HG03565 (cell line): ENCODE measurements at regions not wholly inside any gene's neighbourhood (a gene's known extent, or its start where the extent isn't known, plus 50 kb on each side); places are given as distances from the start of the nearest gene placed in this dataset.
"Not testable (repeated sequence)": the region's sequence is repeated elsewhere in the genome, so short reads cannot be mapped to it uniquely, and the experiment has no call there.

ENCODE experiments used
- ATAC-seq: cut with Tn5 transposase; IDR thresholded peaks from one replicate; pipeline ENCODE4 v1.9.1; 2021; ENCODE audit warnings: mild to moderate bottlenecking, moderate library complexity; ENCODE audit not compliant: unreplicated experiment

DNA sequence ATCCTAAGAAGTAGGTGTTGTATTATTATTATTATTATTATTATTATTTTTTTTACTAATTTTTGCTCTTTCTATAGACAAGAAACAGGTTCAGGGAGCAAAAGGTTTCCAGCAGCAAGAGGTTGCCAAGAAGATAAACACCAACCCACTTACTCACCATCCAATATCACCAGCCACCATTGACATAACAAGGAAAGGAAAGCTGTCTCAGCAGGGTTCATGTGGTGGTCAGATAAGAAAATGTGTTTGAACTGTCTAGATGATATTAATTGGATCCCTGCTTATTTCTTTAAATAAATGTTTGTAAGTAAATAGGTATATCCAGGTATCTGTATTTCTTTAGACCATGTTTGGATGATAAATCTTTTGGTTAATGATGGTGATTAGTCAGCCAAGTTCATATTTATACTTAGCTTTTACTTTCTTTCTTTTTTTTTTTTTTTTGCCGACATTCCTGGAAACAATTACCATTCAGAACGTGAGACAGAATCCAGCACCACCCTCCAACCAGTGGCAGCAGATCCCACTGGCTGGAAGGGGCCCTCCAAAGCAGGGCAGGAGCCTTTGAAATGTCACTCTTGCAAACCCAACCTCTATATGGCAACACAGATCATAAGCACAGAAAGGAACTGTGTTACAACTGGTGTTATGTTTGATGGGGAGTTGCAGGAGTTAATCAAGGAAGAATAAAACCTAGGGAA is 139.2 kb upstream of the ECI2 start:
- no peak for ATAC-seq

DNA sequence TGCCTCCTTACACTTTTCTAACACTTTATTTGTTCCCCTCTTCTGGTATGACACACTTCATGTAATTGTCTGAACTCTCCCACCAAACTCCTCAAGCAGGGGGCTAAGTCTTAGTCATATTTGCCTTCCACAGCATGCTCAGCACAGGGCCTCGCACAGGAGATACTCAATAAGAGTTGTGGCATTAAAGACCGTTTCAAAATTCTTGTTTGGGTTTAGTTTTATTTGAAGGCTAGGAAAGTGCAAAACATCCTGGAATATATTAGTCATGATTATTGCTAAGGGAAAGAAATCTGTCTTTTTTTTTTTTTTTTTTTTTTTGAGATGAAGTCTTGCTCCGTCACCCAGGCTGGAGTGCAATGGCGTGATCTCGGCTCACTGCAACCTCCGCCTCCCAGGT is 137.6 kb upstream of the ECI2 start:
- ATAC-seq: no peak

DNA sequence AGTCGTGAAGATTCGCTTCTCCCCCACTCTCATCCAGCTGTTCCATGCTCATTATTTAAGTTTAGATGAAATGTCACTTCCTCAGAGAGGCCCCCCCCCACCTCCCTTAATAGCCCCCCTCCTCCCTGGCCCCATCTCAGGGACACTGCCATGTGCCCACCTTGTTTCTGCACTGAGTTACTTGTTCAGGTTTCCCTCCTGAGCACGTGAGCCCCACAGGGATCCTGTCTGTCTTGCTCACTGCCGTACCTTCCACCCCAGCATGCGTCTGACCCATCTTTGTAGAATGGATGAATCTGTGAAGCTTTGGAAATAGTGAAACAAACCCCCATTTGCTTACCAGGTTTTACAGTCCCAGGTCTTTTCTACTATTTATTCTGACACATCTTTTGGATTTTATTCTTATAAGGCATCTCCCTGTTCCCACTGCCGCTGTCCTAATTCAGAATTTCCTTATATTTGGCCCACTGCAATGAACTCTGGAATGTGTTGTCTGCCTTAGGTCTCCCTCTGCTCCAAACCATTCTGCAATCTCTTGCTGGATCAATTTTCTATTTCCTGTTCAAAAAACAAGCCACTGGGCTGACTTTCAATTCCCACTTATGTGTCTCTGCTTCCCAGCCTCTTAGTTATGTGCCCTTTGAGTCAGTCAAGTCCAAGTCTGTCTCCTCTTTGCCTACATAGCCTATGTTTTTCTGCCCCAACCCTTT is 136.5 kb upstream of the ECI2 start:
- no peak for ATAC-seq

DNA sequence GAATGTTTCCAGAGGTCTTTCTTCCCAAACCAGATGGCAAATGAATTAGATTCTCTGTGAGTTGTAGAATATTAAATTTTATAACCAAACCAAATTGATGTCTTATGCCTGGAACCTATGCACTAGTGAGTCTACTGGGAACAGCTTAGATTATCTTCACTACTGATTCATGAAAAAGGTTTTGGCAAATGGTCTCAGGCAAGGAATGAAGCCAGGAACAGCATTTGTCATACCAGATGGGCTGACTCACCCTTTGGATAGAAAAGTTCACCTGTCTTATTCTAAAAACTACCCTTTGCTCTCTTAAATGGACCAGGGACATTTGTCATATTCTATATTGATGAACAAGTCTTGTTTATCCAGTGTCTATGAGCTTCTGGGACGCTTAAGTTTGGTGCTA is 135.4 kb upstream of the ECI2 start:
- ATAC-seq: no peak

DNA sequence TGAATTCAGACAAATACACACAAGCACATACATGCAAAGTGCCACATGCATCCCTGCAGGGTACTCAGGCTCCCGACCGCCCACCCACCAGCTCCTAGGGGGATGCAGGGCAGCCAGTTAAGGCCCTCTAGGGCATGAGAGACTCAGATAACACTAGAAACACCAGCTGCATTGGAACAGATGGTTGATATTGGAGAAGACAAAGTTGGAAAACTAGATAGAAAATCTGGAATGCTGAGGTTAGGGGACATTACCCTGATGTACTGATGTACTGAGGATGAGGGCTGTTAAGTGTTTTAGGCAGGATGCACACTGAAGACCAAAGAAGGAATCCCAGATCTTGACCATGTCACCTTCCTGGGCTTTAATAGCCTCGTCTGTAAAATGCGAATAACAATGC is 134.6 kb upstream of the ECI2 start:
- no peak for ATAC-seq

DNA sequence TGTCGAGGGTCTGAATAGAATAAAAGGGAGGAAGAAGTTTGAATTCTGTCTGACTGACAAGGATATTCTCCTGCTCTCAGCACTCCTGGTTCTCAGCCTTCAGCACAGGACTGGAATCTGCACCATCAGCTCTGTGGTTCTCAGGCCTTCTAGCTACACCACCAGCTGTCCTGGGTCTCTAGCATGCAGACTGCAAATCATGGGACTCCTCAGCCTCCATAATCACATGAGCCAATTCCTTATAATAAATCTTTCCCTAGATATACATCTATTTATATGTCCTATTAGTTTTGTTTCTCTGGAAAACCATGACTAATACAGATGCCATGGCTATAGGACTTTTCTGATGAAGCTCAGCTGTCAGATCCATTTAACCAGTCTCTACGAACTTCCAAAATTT is 132.8 kb upstream of the ECI2 start:
- no peak for ATAC-seq

DNA sequence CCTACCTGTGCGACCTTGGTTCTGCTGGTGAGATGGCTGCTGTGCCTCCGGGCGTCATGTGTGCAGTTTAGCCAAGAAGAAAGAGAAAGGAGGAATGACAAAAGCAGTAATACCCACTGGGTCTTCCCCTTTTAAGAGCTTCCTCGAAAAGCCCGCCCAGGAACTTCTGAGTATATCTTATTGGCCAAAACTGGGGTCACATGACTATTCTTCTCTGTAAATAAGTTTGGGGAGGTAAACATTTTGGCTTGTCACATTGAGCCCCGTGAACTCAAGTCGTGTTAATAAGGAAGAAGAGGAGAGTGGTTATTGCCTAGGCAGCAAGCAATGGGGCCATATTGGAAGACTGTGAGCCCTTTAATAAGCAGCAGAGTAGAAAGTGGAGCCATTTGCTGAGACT is 130.4 kb upstream of the ECI2 start:
- no peak for ATAC-seq

DNA sequence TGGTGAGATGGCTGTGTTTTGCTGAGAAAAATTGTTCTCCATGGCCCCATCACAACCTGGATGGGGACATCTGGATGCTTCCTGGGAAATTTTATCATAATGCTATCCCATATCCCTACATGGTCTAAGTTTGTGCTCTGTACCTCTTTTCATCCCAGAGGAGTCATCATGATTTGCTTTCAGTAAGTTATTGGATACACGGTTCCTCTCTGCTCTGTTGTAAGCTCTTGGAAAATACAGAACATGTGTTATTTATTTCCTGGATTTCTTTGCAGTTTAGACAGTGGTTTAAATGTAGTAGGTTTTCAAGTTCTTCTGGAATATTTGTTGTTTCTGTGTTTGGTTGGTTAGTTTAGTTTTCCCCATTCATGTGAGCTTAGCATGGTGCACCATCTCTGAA is 129.2 kb upstream of the ECI2 start:
- ATAC-seq: no peak

DNA sequence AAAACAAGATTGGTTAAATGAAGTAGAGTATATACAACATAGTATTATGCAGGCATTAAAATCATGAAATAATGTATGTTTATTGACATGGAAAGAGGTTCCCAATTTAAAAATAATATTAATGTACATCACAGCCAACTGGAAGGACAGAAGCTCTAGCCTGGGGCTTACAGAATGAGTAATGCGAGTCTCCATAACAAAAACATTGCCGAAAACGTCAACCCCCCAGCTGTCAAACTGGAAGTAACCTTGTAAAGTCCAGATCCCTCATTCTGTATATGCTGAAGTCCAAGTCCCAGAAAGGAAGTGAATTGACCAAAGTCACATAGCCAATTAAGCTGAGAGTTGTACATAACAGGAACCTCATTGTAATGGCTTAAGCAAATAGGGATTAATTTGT is 128.7 kb upstream of the ECI2 start:
- no peak for ATAC-seq

DNA sequence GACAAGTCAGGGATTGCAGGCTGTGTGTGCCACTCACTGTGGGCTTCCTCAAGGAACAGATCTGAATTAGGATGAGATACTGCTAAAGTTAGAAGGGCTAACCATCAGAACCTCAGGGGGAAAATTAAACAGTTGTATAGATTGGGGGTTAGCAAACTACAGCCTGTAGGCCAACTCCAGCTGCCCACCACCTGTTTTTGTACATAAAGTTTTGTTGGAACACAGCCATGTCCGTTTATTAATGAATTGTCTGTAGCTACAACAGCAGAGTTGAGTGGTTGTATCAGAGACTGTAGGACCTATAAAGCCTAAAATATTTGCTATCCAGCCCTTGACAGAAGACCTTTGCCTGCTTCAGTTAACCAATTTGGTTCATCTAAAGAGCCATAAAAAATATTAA is 127.2 kb upstream of the ECI2 start:
- ATAC-seq: no peak

DNA sequence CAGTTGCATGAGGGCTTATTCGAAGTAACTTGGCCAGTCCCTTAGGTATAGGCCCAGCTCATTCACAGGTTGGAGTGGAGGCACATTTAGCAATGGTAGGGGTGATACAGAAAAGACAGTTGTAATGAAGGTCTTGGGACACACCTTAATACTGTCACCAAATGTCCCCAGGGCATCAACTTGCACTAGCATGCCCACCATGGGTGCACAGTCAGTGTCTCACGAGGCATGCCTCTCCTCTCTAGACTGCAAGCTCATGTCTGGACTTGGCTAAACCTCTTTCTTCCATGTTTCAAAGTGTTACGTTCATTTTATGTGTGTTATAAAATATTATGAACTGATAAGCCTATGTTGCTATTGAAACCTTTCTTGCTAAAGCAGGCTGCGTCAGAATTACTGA is 124.0 kb upstream of the ECI2 start:
- ATAC-seq: no peak

DNA sequence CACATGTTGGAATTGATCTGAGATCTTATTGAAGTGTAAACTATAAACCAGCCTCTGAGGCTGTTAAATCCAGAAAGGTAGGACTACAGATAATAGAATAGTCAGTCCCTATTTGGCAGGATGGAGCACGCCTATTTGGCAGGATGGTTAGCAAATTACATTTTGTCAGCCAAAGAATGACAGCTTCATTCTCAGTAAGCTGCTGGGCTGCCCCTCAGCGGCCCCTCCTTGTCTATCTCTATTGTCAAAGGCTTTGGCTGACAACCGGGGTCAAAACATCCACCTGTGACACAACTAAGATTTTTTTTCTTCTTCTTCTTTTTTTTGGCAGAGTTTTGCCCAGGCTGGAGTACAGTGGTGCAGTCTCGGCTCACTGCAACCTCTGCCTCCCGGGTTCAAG is 123.4 kb upstream of the ECI2 start:
- no peak for ATAC-seq

DNA sequence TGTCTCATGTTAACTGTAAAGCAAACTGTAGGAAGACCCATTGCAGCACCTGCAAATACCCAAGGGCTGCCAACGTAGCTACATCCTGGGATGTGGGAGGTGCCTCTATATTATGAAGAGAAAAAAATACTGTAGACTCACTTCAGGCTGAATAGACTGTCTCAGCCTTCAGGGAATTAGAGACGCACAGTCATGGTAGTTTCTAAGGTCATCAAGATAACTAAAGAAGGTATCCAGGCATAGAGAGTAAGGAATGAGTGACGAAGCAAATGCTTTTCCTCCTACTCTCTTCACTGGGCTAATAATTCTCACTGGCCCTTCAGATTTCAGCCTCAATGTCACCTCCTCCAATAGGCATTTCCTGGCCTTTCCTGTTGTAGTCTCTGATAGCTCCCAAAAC is 121.6 kb upstream of the ECI2 start:
- no peak for ATAC-seq

DNA sequence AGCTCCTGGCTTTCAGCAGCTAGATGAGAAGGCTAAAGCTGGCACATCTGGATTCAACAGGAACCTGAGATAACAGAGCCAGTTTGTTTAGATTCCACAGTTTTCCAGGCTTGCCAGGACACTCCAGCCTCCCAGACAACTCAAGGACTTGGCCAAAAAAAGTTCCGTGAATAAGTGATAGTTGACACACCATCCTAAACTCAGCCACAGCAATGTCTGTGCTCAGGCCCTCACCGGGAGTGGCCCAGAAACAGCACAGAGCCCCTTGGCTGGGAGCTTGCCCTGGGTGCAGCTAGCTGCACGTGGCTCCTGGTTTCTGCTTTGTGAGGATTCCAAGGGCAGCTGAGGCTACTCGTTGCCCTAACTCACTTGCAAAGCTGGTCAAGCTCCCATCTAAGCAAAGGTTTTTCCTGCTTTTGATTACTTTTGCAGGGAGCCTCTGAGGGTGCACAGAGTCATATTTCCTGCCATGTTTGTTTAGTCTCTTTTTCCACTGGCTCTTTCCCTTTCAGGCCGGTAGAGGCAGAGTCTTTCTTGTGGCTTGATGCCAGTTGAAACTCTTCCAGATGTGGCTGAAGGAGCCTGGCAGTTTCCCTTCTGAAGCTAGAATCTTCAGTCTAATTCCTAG is 118.3 kb upstream of the ECI2 start:
- ATAC-seq: no peak

DNA sequence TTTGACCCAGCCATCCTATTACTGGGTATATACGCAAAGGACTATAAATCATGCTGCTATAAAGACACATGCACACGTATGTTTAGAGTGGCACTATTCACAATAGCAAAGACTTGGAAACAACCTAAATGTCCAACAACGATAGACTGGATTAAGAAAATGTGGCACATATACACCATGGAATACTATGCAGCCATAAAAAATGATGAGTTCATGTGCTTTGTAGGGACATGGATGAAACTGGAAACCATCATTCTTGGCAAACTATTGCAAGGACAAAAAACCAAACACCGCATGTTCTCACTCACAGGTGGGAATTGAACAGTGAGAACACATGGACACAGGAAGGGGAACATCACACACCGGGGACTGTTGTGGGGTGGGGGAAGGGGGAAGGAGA is 117.1 kb upstream of the ECI2 start:
- not testable (repeated sequence) for ATAC-seq

DNA sequence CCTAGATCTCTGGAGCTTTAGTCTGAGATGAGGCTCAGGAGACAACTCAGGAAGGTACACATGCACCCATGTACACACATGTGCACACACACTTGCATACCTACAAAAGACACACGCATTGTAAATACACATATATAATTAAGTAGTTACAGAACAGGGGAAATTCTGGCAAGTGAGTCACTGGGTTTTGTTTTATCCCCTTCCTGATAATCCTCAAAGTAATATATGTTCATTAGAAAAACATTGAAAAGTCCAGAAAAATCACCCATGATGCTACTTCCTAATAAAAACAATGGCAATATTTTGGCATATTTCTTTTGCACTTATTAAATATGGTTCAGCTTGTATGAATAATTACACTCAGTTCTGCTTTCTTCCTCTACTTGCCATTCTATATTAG is 115.3 kb upstream of the ECI2 start:
- ATAC-seq: no peak

DNA sequence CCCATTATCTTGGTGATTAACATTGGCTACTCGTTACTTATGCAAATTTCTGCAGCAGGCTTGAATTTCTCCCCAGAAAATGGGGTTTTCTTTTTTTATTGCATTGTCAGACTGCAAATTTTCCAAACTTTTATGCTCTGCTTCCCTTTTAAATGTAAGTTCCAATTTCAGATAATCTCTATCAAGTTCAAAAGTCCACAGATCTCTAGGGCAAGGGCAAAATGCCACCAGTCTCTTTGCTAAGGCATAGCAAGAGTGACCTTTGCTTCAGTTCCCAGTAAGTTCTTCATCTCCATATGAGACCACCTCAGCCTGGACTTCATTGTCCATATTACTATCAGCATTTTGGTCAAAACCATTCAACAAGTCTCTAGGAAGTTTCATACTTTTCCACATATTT is 108.5 kb upstream of the ECI2 start:
- not testable (repeated sequence) for ATAC-seq

DNA sequence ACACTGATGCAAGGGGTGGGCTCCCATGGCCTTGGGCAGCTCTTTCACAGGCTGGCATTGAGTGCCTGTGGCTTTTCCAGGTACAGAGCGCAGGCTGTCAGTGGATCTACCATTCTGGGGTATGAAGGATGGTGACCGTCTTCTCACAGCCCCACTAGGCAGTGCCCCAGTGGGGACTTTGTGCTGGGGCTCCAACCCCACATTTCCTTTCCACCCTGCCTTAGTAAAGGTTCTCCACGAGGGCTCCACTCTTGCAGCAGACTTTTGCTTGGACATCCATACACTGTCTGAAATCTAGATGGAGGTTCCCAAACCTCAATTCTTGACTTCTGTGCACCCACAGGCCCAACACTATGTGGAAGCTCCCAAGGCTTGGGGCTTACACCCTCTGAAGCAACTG is 107.9 kb upstream of the ECI2 start:
- no peak for ATAC-seq

DNA sequence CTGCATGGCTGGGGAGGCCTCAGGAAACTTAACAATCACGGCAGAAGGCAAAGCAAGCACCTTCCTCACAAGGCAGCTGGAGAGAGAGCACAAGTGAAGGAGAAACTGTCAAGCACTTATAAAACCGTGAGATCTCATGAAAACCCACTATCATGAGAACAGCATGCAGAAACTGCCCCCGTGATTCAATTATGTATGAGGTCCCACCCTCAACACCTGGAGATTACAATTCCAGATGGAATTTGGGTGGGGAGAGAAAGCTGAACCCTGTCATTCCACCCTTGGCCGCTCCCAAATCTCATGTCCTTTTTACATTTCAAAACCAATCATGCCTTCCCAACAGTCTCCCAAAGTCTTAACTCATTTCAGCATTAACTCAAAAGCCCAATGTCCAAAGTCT is 107.2 kb upstream of the ECI2 start:
- no peak for ATAC-seq

DNA sequence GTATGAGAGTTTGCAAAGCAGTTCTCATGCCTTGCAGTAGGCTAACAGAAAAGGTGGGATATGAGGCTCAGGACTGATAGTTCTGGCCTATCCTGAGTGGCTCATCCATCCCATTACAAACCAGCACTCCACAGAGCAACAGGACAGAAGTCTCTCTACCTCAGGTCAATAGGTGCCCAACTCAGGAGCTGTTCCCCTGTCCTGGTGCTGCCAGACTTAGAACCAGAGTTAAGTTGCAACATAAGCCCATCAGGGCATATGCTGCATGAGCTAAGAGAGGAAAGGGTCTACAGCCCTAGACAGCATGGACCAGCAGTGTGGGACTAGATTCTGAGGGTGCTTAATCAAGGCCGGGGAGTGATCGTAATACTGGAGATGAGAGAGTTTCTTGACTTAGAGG is 104.8 kb upstream of the ECI2 start:
- no peak for ATAC-seq

DNA sequence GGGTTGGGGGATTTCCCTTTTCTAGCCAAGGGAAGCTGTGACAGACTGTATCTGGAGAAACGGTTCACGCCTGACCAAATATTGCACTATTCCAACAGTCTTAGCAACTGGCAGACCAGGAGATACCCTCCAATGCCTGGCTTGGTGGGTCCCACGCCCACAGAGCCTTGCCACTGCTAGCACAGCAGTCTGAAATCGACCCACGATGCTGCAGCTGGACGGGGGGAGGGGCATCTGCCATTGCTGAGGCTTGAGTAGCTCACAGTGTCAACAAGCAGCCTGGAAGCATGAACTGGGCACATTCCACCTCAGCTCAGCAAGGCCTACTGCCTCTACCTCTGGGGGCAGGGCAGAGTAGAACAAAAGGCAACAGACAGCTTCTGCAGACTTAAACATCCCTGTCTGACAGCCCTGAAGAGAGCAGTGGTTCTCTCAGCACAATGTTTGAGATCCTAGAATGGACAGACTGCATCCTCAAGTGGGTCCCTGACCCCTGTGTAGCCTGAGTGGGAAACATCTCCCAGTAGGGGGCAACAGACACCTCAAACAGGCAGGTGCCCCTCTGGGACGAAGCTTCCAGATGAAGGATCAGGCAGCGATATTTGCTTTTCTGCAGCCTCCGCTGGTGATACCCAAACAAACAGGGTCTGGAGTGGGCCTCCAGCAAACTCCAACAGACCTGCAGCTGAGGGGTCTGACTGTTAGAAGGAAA is 89.9 kb upstream of the ECI2 start:
- no peak for ATAC-seq
